Astrocyte (in vitro differentiated cells and primary cell): ENCODE measurements at regions not wholly inside any gene's neighbourhood (a gene's known extent, or its start where the extent isn't known, plus 50 kb on each side); places are given as distances from the start of the nearest gene placed in this dataset.

Experiments used
- EZH2 ChIP-seq: IDR thresholded peaks from 2 replicates; pipeline ENCODE4 v1.6.1; 2012; ENCODE audit warnings: mild to moderate bottlenecking, low read length, inconsistent platforms; ENCODE audit not compliant: insufficient read depth
- TF ChIP-seq, protein P1 (sequence below): IDR thresholded peaks from 2 replicates; pipeline ENCODE4 v1.5.1; 2011; ENCODE audit warnings: low read depth, mild to moderate bottlenecking, inconsistent platforms, low read length, moderate library complexity; ENCODE audit not compliant: insufficient read depth

DNA sequence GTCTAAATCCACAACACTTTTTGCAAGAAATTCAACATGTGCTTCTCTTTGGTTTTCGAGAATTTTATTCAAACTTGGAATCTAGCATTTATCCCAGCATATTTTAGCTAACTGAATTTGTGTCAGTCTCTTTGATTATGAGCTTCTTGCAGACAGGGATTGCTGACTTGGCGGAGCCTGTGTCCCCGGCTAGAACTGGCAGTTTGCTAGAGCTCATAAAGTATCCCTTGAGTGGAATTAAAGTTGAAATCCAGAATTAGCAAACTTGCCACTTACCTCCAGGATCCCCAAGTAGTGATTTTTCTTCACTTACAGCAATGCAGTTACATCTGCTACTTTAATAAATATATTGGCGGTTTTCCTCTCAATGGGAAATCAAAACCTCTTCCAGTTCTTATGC lies 306.9 kb downstream of the AACS start:
- TF ChIP-seq, protein P1, sequence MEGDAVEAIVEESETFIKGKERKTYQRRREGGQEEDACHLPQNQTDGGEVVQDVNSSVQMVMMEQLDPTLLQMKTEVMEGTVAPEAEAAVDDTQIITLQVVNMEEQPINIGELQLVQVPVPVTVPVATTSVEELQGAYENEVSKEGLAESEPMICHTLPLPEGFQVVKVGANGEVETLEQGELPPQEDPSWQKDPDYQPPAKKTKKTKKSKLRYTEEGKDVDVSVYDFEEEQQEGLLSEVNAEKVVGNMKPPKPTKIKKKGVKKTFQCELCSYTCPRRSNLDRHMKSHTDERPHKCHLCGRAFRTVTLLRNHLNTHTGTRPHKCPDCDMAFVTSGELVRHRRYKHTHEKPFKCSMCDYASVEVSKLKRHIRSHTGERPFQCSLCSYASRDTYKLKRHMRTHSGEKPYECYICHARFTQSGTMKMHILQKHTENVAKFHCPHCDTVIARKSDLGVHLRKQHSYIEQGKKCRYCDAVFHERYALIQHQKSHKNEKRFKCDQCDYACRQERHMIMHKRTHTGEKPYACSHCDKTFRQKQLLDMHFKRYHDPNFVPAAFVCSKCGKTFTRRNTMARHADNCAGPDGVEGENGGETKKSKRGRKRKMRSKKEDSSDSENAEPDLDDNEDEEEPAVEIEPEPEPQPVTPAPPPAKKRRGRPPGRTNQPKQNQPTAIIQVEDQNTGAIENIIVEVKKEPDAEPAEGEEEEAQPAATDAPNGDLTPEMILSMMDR, result no peak
- no peak for TF ChIP-seq EZH2
